ENCODE measurements at regions not wholly inside any gene's neighbourhood (a gene's known extent, or its start where the extent isn't known, plus 50 kb on each side); places are given as distances from the start of the nearest gene placed in this dataset.

- TF ChIP-seq POLR2AphosphoS5 (IDR thresholded peaks at IDR 0.05; ENCODE audit: low read depth, low read length) (no peak), REST (IDR thresholded peaks at IDR 0.05; ENCODE audit: insufficient read depth in 1 of 2, low read depth in 2 of 2, low read length in 2 of 2) (no peak), TAF1 (IDR thresholded peaks at IDR 0.05; ENCODE audit: borderline replicate concordance, insufficient read depth, low read length) (no peak)
These were observed 86.1 kb upstream of the ITPRID2 start for GRCh38 chr2:181805228-181806038.

All from PFSK-1 (cell line).